ENCODE measurements at regions not wholly inside any gene's neighbourhood (a gene's known extent, or its start where the extent isn't known, plus 50 kb on each side); places are given as distances from the start of the nearest gene placed in this dataset.

GRCh38 chr3:80994767-80995166, 766.7 kb downstream of the GBE1 start:
- Histone ChIP-seq H2AFZ (ENCODE audit: low read depth, low read length) (no peak overlapping the region), H3K27me3 (ENCODE audit: control insufficient read depth in 2 of 2, insufficient read depth in 2 of 2, low read length in 2 of 2) (no peaks in the 10 kb centered on the region), H3K4me1 (replicated peaks in 1 of 2; ENCODE audit: control insufficient read depth in 2 of 2, insufficient read depth in 2 of 2, low read length in 2 of 2) (no peaks in the 10 kb centered on the region), H3K9ac (ENCODE audit: insufficient read depth in 1 of 2, low read depth in 2 of 2, low read length in 2 of 2) (no peak overlapping the region), H3K36me3 (ENCODE audit: control insufficient read depth, insufficient read depth, low read length) (no peaks in the 10 kb centered on the region), H4K20me1 (replicated peaks; ENCODE audit: control insufficient read depth, insufficient read depth, low read length) (no peaks in the 10 kb centered on the region), H3K27ac (ENCODE audit: extremely low read depth, low read depth, low read length) (no peak overlapping the region), H3K4me2 (ENCODE audit: insufficient read depth, low read length) (no peak overlapping the region), H3K4me3 (no peak overlapping the region), H3K79me2 (ENCODE audit: control insufficient read depth, insufficient read depth, low read length) (no peaks in the 10 kb centered on the region), H3K9me3 (replicated peaks; ENCODE audit: control insufficient read depth, insufficient read depth, low read depth, low read length) (no peaks in the 10 kb centered on the region), H3K9me1 (ENCODE audit: control insufficient read depth, insufficient read depth, low read length) (no peaks in the 10 kb centered on the region)
- CTCF ChIA-PET (ENCODE audit: low intra/inter-chr PET ratio): no interaction called here
- no peak for DNase-seq (ENCODE audit: extremely low read depth in 1 of 4, low spot score in 3 of 4)
- TF ChIP-seq, protein P1, sequence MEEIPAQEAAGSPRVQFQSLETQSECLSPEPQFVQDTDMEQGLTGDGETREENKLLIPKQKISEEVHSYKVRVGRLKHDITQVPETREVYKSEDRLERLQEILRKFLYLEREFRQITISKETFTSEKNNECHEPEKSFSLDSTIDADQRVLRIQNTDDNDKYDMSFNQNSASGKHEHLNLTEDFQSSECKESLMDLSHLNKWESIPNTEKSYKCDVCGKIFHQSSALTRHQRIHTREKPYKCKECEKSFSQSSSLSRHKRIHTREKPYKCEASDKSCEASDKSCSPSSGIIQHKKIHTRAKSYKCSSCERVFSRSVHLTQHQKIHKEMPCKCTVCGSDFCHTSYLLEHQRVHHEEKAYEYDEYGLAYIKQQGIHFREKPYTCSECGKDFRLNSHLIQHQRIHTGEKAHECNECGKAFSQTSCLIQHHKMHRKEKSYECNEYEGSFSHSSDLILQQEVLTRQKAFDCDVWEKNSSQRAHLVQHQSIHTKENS (CRISPR knock-in tag; IDR thresholded peaks at IDR 0.05): no peak
- no peak for TF ChIP-seq STAT5B (CRISPR knock-in tag; IDR thresholded peaks at IDR 0.05)
- TF ChIP-seq RFX7 (CRISPR knock-in tag; IDR thresholded peaks at IDR 0.05): no peak
- ATAC-seq: no peak
- no peak for FAIRE-seq
- 0% methylated on average over 1 of the region's 2 CpGs for WGBS (ENCODE audit: insufficient coverage, low coverage, missing lambda C conversion rate)
- in situ Hi-C loops (cut with MboI) (no loop called here), intact Hi-C loops (cut with micrococcal nuclease) (no loop called here)
- POLR2A ChIA-PET: no interaction called here
- no TSS peak for BruUV-seq (replicated peaks)

DNA sequence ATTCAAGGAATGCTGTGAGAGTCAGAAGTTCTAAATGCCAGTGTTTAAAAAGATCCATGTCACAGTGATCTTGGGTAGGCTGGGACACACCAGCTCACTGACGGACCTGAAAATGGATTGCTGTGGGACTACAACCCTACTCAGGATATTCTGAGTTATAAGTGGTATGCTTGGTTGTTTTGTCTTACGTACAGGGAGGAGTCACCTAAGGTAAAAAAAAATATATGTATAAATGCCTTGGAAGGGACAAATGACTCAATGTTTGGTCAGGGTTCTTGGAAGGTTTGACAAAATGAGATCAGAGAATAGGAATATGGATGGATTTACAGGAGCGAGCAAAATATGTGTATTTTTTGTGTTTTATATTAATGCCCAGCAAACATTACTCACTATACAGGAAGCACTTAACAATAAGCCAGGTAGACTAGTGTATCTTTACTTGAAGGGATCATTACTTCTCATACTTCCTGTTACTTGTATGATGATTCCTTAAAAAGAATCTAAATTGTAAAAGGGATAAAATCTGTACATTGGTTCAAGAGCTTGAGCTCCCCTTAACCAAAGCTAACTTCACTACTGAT, 767.3 kb downstream of the GBE1 start:
- Histone ChIP-seq H3K9me1 (ENCODE audit: control insufficient read depth, insufficient read depth, low read length) (no peaks in the 10 kb centered on the region), H3K79me2 (ENCODE audit: control insufficient read depth, insufficient read depth, low read length) (no peaks in the 10 kb centered on the region), H3K4me1 (replicated peaks in 1 of 2; ENCODE audit: control insufficient read depth in 2 of 2, insufficient read depth in 2 of 2, low read length in 2 of 2) (no peaks in the 10 kb centered on the region), H4K20me1 (replicated peaks; ENCODE audit: control insufficient read depth, insufficient read depth, low read length) (no peaks in the 10 kb centered on the region), H3K36me3 (ENCODE audit: control insufficient read depth, insufficient read depth, low read length) (no peaks in the 10 kb centered on the region), H3K4me3 (no peak overlapping the region), H2AFZ (ENCODE audit: low read depth, low read length) (no peak overlapping the region), H3K9ac (ENCODE audit: insufficient read depth in 1 of 2, low read depth in 2 of 2, low read length in 2 of 2) (no peak overlapping the region), H3K27me3 (ENCODE audit: control insufficient read depth in 2 of 2, insufficient read depth in 2 of 2, low read length in 2 of 2) (no peaks in the 10 kb centered on the region), H3K9me3 (replicated peaks; ENCODE audit: control insufficient read depth, insufficient read depth, low read depth, low read length) (no peaks in the 10 kb centered on the region), H3K27ac (ENCODE audit: extremely low read depth, low read depth, low read length) (no peak overlapping the region), H3K4me2 (ENCODE audit: insufficient read depth, low read length) (no peak overlapping the region)
- BruUV-seq (replicated peaks): no TSS peak
- ATAC-seq (no peak), FAIRE-seq (no peak), DNase-seq (ENCODE audit: extremely low read depth in 1 of 4, low spot score in 3 of 4) (no peak)
- intact Hi-C loops (cut with micrococcal nuclease): no loop called here
- in situ Hi-C loops (cut with MboI): no loop called here
- ChIA-PET CTCF (ENCODE audit: low intra/inter-chr PET ratio) (no interaction called here), POLR2A (no interaction called here)
- 2% methylated on average over 3 of the region's 3 CpGs for WGBS (ENCODE audit: insufficient coverage, low coverage, missing lambda C conversion rate)
- TF ChIP-seq ZBTB2 (IDR thresholded peaks at IDR 0.05) (no peak), SFPQ (IDR thresholded peaks at IDR 0.05; ENCODE audit: low read depth, low read length) (no peak), DDX20 (tag; IDR thresholded peaks at IDR 0.05; ENCODE audit: low read depth) (no peak), NCOA1 (IDR thresholded peaks at IDR 0.05; ENCODE audit: low read depth) (no peak)
- TF ChIP-seq, protein P2, sequence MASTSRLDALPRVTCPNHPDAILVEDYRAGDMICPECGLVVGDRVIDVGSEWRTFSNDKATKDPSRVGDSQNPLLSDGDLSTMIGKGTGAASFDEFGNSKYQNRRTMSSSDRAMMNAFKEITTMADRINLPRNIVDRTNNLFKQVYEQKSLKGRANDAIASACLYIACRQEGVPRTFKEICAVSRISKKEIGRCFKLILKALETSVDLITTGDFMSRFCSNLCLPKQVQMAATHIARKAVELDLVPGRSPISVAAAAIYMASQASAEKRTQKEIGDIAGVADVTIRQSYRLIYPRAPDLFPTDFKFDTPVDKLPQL (IDR thresholded peaks at IDR 0.05; ENCODE audit: extremely low read depth, insufficient read length): no peak

Measured in K562 (cell line).